GM13976 (cell line): ENCODE measurements at regions not wholly inside any gene's neighbourhood (a gene's known extent, or its start where the extent isn't known, plus 50 kb on each side); places are given as distances from the start of the nearest gene placed in this dataset.
"Not testable (repeated sequence)": the region's sequence is repeated elsewhere in the genome, so short reads cannot be mapped to it uniquely, and the experiment has no call there.

Experiments
- DNase-seq: peaks from one replicate; pipeline ENCODE4 v3.0.0; 2012; ENCODE audit warnings: low spot score
- in situ Hi-C: fragments of 300-500 bp; cut with MboI; formaldehyde crosslinking; loops from one replicate; pipeline ENCODE4 v1.12.0; 2022; ENCODE audit warnings: low sequenced_read_pairs, mixed read lengths, inconsistent platforms; ENCODE audit not compliant: unreplicated experiment
- TF ChIP-seq, protein P1 (sequence below): IDR thresholded peaks from 2 replicates; pipeline ENCODE4 v1.5.1; 2012; ENCODE audit warnings: borderline replicate concordance, mild to moderate bottlenecking; ENCODE audit not compliant: insufficient read depth; ENCODE audit errors: extremely low read depth, missing control alignments, control extremely low read depth

DNA sequence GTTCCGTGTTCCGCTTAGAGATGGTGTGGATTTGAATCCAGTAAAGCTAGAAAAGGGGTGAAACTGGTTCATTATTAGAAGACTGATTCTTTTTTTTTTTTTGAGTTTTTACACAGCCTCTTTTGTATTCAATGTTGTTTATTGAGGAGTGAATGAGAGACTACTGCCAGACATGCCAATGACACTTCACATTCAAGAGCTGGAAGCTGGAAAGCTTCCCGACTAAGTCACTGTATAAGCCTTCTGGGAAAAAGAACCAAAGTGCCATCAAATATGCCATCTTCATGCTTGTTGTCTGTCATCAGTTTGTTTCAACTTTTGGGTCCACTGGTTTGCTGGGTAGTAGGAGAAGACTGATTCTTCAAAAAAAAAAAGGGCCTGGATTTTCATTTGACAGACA lies 164.8 kb downstream of the ATP23 start:
- TF ChIP-seq, protein P1, sequence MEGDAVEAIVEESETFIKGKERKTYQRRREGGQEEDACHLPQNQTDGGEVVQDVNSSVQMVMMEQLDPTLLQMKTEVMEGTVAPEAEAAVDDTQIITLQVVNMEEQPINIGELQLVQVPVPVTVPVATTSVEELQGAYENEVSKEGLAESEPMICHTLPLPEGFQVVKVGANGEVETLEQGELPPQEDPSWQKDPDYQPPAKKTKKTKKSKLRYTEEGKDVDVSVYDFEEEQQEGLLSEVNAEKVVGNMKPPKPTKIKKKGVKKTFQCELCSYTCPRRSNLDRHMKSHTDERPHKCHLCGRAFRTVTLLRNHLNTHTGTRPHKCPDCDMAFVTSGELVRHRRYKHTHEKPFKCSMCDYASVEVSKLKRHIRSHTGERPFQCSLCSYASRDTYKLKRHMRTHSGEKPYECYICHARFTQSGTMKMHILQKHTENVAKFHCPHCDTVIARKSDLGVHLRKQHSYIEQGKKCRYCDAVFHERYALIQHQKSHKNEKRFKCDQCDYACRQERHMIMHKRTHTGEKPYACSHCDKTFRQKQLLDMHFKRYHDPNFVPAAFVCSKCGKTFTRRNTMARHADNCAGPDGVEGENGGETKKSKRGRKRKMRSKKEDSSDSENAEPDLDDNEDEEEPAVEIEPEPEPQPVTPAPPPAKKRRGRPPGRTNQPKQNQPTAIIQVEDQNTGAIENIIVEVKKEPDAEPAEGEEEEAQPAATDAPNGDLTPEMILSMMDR, result no peak
- in situ Hi-C loops, result no loop called here
- DNase-seq, result no peak

- no peak for DNase-seq
- TF ChIP-seq, protein P1, result no peak
- in situ Hi-C loops, result no loop called here
Observed at GRCh38 chr12:58117201-58117600, 175.8 kb downstream of the ATP23 start.

- no peak for DNase-seq
- TF ChIP-seq, protein P1, result no peak
- in situ Hi-C loops, result no loop called here
Observed at GRCh38 chr12:58117667-58118066, 176.3 kb downstream of the ATP23 start.

GRCh38 chr12:58125761-58126160 lies 184.4 kb downstream of the ATP23 start:
- in situ Hi-C loops, DNase-seq: not testable (repeated sequence)

- TF ChIP-seq, protein P1, result no peak
- no peak for DNase-seq
- in situ Hi-C loops, result no loop called here
Observed at GRCh38 chr12:58131986-58132755, 190.8 kb downstream of the ATP23 start.

DNA sequence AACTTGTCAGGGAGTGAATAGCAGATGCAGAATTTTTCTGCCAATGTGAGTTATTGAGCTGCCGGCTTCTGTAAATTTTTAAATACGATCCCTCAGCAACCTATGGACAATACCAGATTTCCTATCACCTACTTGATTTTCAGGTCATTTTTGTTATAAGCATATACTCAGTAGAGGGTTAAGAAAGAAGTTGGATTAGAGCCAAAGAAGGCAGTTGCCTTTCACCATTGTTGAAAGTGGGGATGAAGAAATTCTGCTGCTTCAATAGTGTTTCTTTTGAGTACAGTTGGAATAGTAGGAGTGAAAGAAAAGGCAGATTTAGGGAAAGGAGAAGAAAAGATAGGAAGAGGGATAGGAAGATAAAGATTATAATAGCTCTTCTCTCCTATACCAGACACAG lies 197.1 kb downstream of the ATP23 start:
- no peak for DNase-seq
- TF ChIP-seq, protein P1, result no peak
- in situ Hi-C loops, result no loop called here

GRCh38 chr12:58139894-58140293 lies 198.5 kb downstream of the ATP23 start:
- no peak for DNase-seq

More at GRCh38 chr12:58139894-58140293, 198.5 kb downstream of the ATP23 start:
- TF ChIP-seq, protein P1, result no peak
- in situ Hi-C loops, result no loop called here
